ENCODE measurements at regions not wholly inside any gene's neighbourhood (a gene's known extent, or its start where the extent isn't known, plus 50 kb on each side); places are given as distances from the start of the nearest gene placed in this dataset.

GRCh38 chr18:78635093-78635800 lies 344.4 kb upstream of the SALL3 start:
- no peak for ATAC-seq
- no peak overlapping the region for H3K27ac Mint-ChIP-seq
- peaks cover 14% of the 10 kb centered on the region for H3K9me3 Mint-ChIP-seq
- no peaks in the 10 kb centered on the region for H3K36me3 Mint-ChIP-seq (ENCODE audit: low read depth)
- H3K4me1 Mint-ChIP-seq = peaks cover 7% of the 10 kb centered on the region
- H3K4me3 Mint-ChIP-seq = no peak overlapping the region
- no peaks in the 10 kb centered on the region for H3K27me3 Mint-ChIP-seq
- no peak for DNase-seq

GRCh38 chr18:78636260-78636659 lies 343.4 kb upstream of the SALL3 start:
- no peaks in the 10 kb centered on the region for H3K36me3 Mint-ChIP-seq (ENCODE audit: low read depth)
- H3K4me1 Mint-ChIP-seq = peaks cover 7% of the 10 kb centered on the region
- no peak overlapping the region for H3K27ac Mint-ChIP-seq
- no peak overlapping the region for H3K4me3 Mint-ChIP-seq
- DNase-seq (no peak), ATAC-seq (no peak)
- H3K9me3 Mint-ChIP-seq = peaks cover 14% of the 10 kb centered on the region
- no peaks in the 10 kb centered on the region for H3K27me3 Mint-ChIP-seq

GRCh38 chr18:78637442-78638402 lies 341.9 kb upstream of the SALL3 start:
- Mint-ChIP-seq H3K4me1 (peaks cover 8% of the 10 kb centered on the region), H3K27me3 (no peaks in the 10 kb centered on the region), H3K4me3 (no peak overlapping the region), H3K27ac (no peak overlapping the region), H3K9me3 (peaks cover 14% of the 10 kb centered on the region), H3K36me3 (ENCODE audit: low read depth) (no peaks in the 10 kb centered on the region)
- ATAC-seq (no peak), DNase-seq (no peak)

DNA sequence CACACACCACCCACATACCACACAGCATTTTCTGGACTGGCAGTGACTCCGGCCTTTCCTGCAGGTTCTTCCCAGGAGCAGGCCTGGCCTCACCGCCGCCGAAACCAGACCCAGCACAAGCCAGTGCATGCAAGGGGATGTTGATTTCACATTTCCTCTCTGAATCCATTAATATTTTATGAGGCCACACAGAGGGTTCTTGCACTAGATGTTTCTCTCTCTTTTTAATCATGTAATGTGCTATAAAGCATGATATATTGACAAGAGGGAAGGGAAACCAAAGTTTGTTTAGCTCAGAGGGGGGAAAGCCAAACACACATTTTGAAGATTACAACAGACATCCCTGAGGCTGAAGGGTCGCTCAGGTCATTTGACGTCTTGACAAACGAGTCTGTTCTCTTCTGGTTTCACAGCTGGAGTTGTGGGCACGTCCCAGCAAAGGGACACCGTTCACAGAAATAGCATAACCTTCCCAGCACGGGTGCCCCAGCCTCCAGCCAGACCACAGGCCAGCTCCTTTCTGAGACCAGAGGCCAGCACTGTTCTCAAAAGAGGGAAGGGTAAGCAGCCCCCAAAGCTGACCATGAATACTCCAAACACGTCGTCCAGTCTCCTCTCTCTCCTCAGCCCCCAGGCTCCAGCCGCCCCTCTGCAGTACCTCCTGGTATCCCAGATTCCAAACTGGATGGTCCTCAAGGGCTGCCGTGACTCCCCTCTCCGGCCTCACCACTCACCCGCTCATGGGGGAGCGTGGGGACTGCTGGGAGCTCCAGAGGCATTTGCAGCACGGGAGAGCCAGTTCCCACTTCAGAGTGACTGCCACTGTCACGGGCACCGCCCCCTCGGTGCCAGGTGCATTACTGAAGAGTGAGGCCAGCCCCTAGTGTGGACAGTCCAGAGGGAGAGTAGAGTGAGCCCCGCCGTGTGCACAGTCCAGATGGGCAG lies 340.3 kb upstream of the SALL3 start:
- no peak overlapping the region for H3K4me3 Mint-ChIP-seq
- ATAC-seq = no peak
- no peak overlapping the region for H3K27ac Mint-ChIP-seq
- H3K4me1 Mint-ChIP-seq = peaks cover 4% of the 10 kb centered on the region
- no peak for DNase-seq
- H3K9me3 Mint-ChIP-seq = peaks cover 14% of the 10 kb centered on the region
- H3K36me3 Mint-ChIP-seq (ENCODE audit: low read depth) = no peaks in the 10 kb centered on the region
- no peaks in the 10 kb centered on the region for H3K27me3 Mint-ChIP-seq

- ATAC-seq (no peak), DNase-seq (no peak)
- Mint-ChIP-seq H3K4me3 (no peak overlapping the region), H3K4me1 (peaks cover 2% of the 10 kb centered on the region), H3K36me3 (ENCODE audit: low read depth) (no peaks in the 10 kb centered on the region), H3K9me3 (peaks cover 14% of the 10 kb centered on the region), H3K27me3 (no peaks in the 10 kb centered on the region), H3K27ac (no peak overlapping the region)
These were observed 339.2 kb upstream of the SALL3 start for GRCh38 chr18:78640246-78640995.

GRCh38 chr18:78641689-78642231 lies 337.9 kb upstream of the SALL3 start:
- H3K27me3 Mint-ChIP-seq = no peaks in the 10 kb centered on the region
- H3K4me3 Mint-ChIP-seq = no peak overlapping the region
- peaks cover 2% of the 10 kb centered on the region for H3K4me1 Mint-ChIP-seq
- no peaks in the 10 kb centered on the region for H3K36me3 Mint-ChIP-seq (ENCODE audit: low read depth)
- DNase-seq = no peak
- no peak for ATAC-seq
- H3K27ac Mint-ChIP-seq = no peak overlapping the region
- peaks cover 2% of the 10 kb centered on the region for H3K9me3 Mint-ChIP-seq

- Mint-ChIP-seq H3K27ac (no peak overlapping the region), H3K4me1 (peaks cover 2% of the 10 kb centered on the region), H3K27me3 (no peaks in the 10 kb centered on the region), H3K36me3 (ENCODE audit: low read depth) (no peaks in the 10 kb centered on the region), H3K9me3 (no peaks in the 10 kb centered on the region), H3K4me3 (no peak overlapping the region)
- DNase-seq (no peak), ATAC-seq (no peak)
These were observed 337.2 kb upstream of the SALL3 start for GRCh38 chr18:78642296-78642951.

GRCh38 chr18:78643004-78643403 lies 336.6 kb upstream of the SALL3 start:
- no peaks in the 10 kb centered on the region for H3K9me3 Mint-ChIP-seq
- no peak overlapping the region for H3K27ac Mint-ChIP-seq
- H3K4me1 Mint-ChIP-seq = peaks cover 2% of the 10 kb centered on the region
- H3K36me3 Mint-ChIP-seq (ENCODE audit: low read depth) = no peaks in the 10 kb centered on the region
- DNase-seq (no peak), ATAC-seq (no peak)
- no peak overlapping the region for H3K4me3 Mint-ChIP-seq
- no peaks in the 10 kb centered on the region for H3K27me3 Mint-ChIP-seq

- no peak for DNase-seq
- Mint-ChIP-seq H3K9me3 (no peaks in the 10 kb centered on the region), H3K36me3 (ENCODE audit: low read depth) (no peaks in the 10 kb centered on the region), H3K4me3 (no peak overlapping the region), H3K27ac (no peak overlapping the region), H3K27me3 (no peaks in the 10 kb centered on the region), H3K4me1 (peaks cover 2% of the 10 kb centered on the region)
- no peak for ATAC-seq
These were observed 335.6 kb upstream of the SALL3 start for GRCh38 chr18:78643981-78644380.

DNA sequence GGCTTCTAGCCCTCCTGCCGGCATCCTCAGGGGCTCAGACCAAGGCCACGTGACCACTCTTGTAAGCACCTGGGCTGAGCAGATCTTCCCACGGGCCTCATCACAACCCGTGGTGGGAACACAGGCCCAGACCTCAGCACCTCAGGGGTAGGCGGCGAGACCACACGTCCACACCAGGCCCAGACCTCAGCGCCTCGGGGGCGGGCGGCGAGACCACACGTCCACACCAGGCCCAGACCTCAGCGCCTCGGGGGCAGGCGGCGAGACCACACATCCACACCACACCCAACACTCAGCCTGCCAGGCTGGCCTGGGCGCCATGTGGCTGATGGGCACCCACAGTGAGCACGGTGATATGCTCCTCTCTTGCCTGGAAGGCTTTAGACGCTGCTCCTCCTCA lies 334.4 kb upstream of the SALL3 start:
- no peak for DNase-seq
- no peak for ATAC-seq
- no peak overlapping the region for H3K4me3 Mint-ChIP-seq
- H3K36me3 Mint-ChIP-seq (ENCODE audit: low read depth) = no peaks in the 10 kb centered on the region
- H3K4me1 Mint-ChIP-seq = peaks cover 2% of the 10 kb centered on the region
- no peaks in the 10 kb centered on the region for H3K27me3 Mint-ChIP-seq
- no peak overlapping the region for H3K27ac Mint-ChIP-seq
- H3K9me3 Mint-ChIP-seq = no peaks in the 10 kb centered on the region

GRCh38 chr18:78647018-78647417 lies 332.6 kb upstream of the SALL3 start:
- H3K36me3 Mint-ChIP-seq (ENCODE audit: low read depth) = no peaks in the 10 kb centered on the region

DNA sequence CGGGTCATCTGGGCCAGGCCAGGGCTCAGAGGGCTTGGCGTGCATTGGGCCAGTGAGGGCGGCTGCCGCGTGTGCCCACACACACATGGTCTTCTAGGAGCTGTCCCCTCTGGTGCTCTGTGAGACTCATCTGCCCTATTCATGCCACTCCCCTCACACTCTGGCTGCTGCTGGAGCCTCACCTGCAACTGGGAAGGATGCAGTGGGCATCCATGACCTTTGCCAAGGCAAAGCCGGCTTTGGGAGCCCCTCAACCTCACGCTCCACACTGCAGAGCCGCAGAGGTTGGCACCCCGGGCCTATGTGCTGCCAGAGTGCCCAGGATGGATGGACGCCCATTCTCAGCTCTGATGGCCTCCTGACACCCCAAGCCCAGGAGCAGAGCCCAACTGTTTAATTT lies 330.2 kb upstream of the SALL3 start:
- Mint-ChIP-seq H3K4me1 (no peaks in the 10 kb centered on the region), H3K36me3 (ENCODE audit: low read depth) (peaks cover 3% of the 10 kb centered on the region), H3K9me3 (peaks cover 4% of the 10 kb centered on the region), H3K27ac (no peak overlapping the region), H3K27me3 (no peaks in the 10 kb centered on the region), H3K4me3 (no peak overlapping the region)
- DNase-seq = no peak
- ATAC-seq = no peak

More at GRCh38 chr18:78647018-78647417, 332.6 kb upstream of the SALL3 start:
- H3K27ac Mint-ChIP-seq = no peak overlapping the region
- H3K4me1 Mint-ChIP-seq = no peaks in the 10 kb centered on the region
- H3K27me3 Mint-ChIP-seq = no peaks in the 10 kb centered on the region
- H3K9me3 Mint-ChIP-seq = no peaks in the 10 kb centered on the region
- DNase-seq (no peak), ATAC-seq (no peak)
- H3K4me3 Mint-ChIP-seq = no peak overlapping the region

DNA sequence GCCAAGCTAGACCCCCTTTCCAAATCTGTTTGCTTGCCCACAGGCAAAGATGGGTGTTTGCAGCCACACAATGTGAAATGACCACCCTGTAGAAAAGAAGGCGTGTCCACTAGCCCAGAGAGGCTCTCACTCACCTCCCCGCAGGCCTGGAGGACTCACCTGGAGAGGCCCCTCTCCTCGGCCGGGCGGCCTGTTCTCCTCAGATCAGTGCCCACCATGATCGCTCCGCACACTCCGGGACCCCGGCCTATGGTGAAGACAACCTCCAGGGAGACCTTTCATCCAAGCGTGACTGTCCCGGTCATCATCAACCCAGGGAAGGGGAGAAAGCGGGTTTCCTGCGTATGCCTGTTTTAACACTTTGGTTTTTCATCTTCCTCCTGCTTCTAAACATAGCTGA lies 328.7 kb upstream of the SALL3 start:
- no peak for ATAC-seq
- H3K36me3 Mint-ChIP-seq (ENCODE audit: low read depth) = peaks cover 3% of the 10 kb centered on the region
- H3K27ac Mint-ChIP-seq = no peak overlapping the region
- no peaks in the 10 kb centered on the region for H3K4me1 Mint-ChIP-seq
- no peak overlapping the region for H3K4me3 Mint-ChIP-seq
- H3K9me3 Mint-ChIP-seq = peaks cover 4% of the 10 kb centered on the region
- no peaks in the 10 kb centered on the region for H3K27me3 Mint-ChIP-seq
- DNase-seq = no peak
